ENCODE measurements at regions not wholly inside any gene's neighbourhood (a gene's known extent, or its start where the extent isn't known, plus 50 kb on each side); places are given as distances from the start of the nearest gene placed in this dataset.

- no peak for DNase-seq
These were observed 158.0 kb upstream of the DMRTA1 start for GRCh38 chr9:22288661-22289060.

- DNase-seq = peak; percentile 16
These were observed 139.5 kb upstream of the DMRTA1 start for GRCh38 chr9:22307013-22307711.

- DNase-seq = no peak
These were observed 138.4 kb upstream of the DMRTA1 start for GRCh38 chr9:22308177-22308576.

- DNase-seq = no peak
These were observed 130.0 kb upstream of the DMRTA1 start for GRCh38 chr9:22316645-22317044.

GRCh38 chr9:22331533-22331932 lies 115.1 kb upstream of the DMRTA1 start:
- no peak for DNase-seq

- DNase-seq = no peak
These were observed 114.4 kb upstream of the DMRTA1 start for GRCh38 chr9:22332202-22332601.

- no peak for DNase-seq
These were observed 109.4 kb upstream of the DMRTA1 start for GRCh38 chr9:22337261-22337660.

GRCh38 chr9:22342491-22343217 lies 104.0 kb upstream of the DMRTA1 start:
- peak; percentile 3 for DNase-seq

GRCh38 chr9:22343218-22343611 lies 103.4 kb upstream of the DMRTA1 start:
- DNase-seq = no peak

GRCh38 chr9:22354699-22355384 lies 91.8 kb upstream of the DMRTA1 start:
- DNase-seq = no peak

- DNase-seq = no peak
These were observed 89.6 kb upstream of the DMRTA1 start for GRCh38 chr9:22356985-22357384.

- no peak for DNase-seq
These were observed 83.2 kb upstream of the DMRTA1 start for GRCh38 chr9:22363421-22363887.

GRCh38 chr9:22373636-22374035 lies 73.0 kb upstream of the DMRTA1 start:
- DNase-seq = no peak

- no peak for DNase-seq
These were observed 72.6 kb upstream of the DMRTA1 start for GRCh38 chr9:22374051-22374450.

- DNase-seq = no peak
These were observed 67.4 kb upstream of the DMRTA1 start for GRCh38 chr9:22379272-22379671.

GRCh38 chr9:22381170-22381569 lies 65.5 kb upstream of the DMRTA1 start:
- no peak for DNase-seq

GRCh38 chr9:22382331-22382730 lies 64.3 kb upstream of the DMRTA1 start:
- DNase-seq = no peak

GRCh38 chr9:22383718-22384117 lies 62.9 kb upstream of the DMRTA1 start:
- DNase-seq = no peak

- DNase-seq = no peak
These were observed 57.4 kb upstream of the DMRTA1 start for GRCh38 chr9:22389271-22389670.

- no peak for DNase-seq
These were observed 54.1 kb upstream of the DMRTA1 start for GRCh38 chr9:22392523-22392922.

GRCh38 chr9:22395687-22396141 lies 50.9 kb upstream of the DMRTA1 start:
- DNase-seq = no peak

All from NCI-H2029 (cell line).